Gastroesophageal sphincter (tissue), 3 donors: ENCODE measurements at regions not wholly inside any gene's neighbourhood (a gene's known extent, or its start where the extent isn't known, plus 50 kb on each side); places are given as distances from the start of the nearest gene placed in this dataset.

Experiments
- CTCF ChIP-seq, 4 experiments: fragments of 200-600 bp in 2 of 4; fragments of 450-650 bp in 2 of 4; sonication (generic) in 1 of 4; IDR thresholded peaks; one replicate each; pipeline ENCODE4 v1.5.1; 2017 to 2019; ENCODE audit warnings: antibody characterized with exemption in 4 of 4, mild to moderate bottlenecking in 2 of 4, moderate library complexity in 2 of 4
- EP300 ChIP-seq: sonication (generic); formaldehyde crosslinking; IDR thresholded peaks from one replicate; pipeline ENCODE4 v1.6.1; 2017; ENCODE audit warnings: antibody characterized with exemption, mild to moderate bottlenecking
- POLR2A ChIP-seq, 2 donors: fragments of 450-650 bp; IDR thresholded peaks; one replicate each; pipeline ENCODE4 v1.6.1; 2017; ENCODE audit warnings: antibody characterized with exemption in 2 of 2, mild to moderate bottlenecking in 2 of 2, moderate library complexity in 1 of 2
- POLR2AphosphoS5 ChIP-seq: sonication (generic); formaldehyde crosslinking; IDR thresholded peaks from one replicate; pipeline ENCODE4 v1.6.1; 2017; ENCODE audit warnings: antibody characterized with exemption

- TF ChIP-seq CTCF (IDR thresholded peaks at IDR 0.05) (no peak), POLR2A (IDR thresholded peaks at IDR 0.05) (no peak), POLR2AphosphoS5 (no peak), EP300 (no peak)
Measured at GRCh38 chr21:38570596-38570995, 72.3 kb upstream of the ERG start.
